ENCODE measurements at regions not wholly inside any gene's neighbourhood (a gene's known extent, or its start where the extent isn't known, plus 50 kb on each side); places are given as distances from the start of the nearest gene placed in this dataset.

- TF ChIP-seq CTCF (IDR thresholded peaks at IDR 0.05): no peak
- no peak for TF ChIP-seq POLR2A (IDR thresholded peaks at IDR 0.05)
Observed at GRCh38 chr1:81118550-81118949, 682.2 kb upstream of the ADGRL2 start.
